ENCODE measurements at regions not wholly inside any gene's neighbourhood (a gene's known extent, or its start where the extent isn't known, plus 50 kb on each side); places are given as distances from the start of the nearest gene placed in this dataset.

GRCh38 chr10:37687581-37687980, 169.8 kb downstream of the ZNF248 start:
- WGBS (ENCODE audit: extremely low coverage, insufficient read length, low lambda C conversion rate): no CpG with 5 or more reads among the region's 3 CpGs
- Histone ChIP-seq H3K27ac (ENCODE audit: insufficient read length, low read depth, low read length) (no peak overlapping the region), H3K27me3 (ENCODE audit: insufficient read depth, low read length) (no peaks in the 10 kb centered on the region), H3K9ac (ENCODE audit: extremely low read depth, insufficient read length, low read length) (no peak overlapping the region), H3K14ac (ENCODE audit: insufficient read depth, low read length) (no peak overlapping the region), H3K79me2 (ENCODE audit: insufficient read depth, low read length) (no peaks in the 10 kb centered on the region), H4K5ac (ENCODE audit: insufficient read length, low read depth, low read length) (no peak overlapping the region), H3K23me2 (ENCODE audit: insufficient read length, low read depth, low read length, poor library complexity, severe bottlenecking) (no peaks in the 10 kb centered on the region), H2BK120ac (ENCODE audit: low read depth, low read length, poor library complexity, severe bottlenecking) (no peak overlapping the region), H4K8ac (replicated peaks; ENCODE audit: insufficient read length, low read depth, low read length) (no peak overlapping the region), H2BK20ac (ENCODE audit: low read depth, low read length, poor library complexity, severe bottlenecking) (no peak overlapping the region), H4K91ac (ENCODE audit: insufficient read length, low read depth, low read length) (no peak overlapping the region), H3K4me1 (ENCODE audit: insufficient read depth, low read length) (no peaks in the 10 kb centered on the region), H3K79me1 (ENCODE audit: insufficient read depth, low read depth, low read length, poor library complexity, severe bottlenecking) (no peaks in the 10 kb centered on the region), H2BK5ac (ENCODE audit: insufficient read length, low read length) (no peak overlapping the region), H3T11ph (ENCODE audit: low read length) (no peak overlapping the region), H3K56ac (ENCODE audit: insufficient read length, low read depth, low read length) (no peak overlapping the region), H4K20me1 (ENCODE audit: control insufficient read depth, insufficient read depth, insufficient read length) (no peaks in the 10 kb centered on the region), H3K9me3 (ENCODE audit: control insufficient read depth, low read depth, low read length) (peaks cover 46% of the 10 kb centered on the region), H3K4me2 (ENCODE audit: insufficient read depth, insufficient read length, low read length) (no peak overlapping the region), H2BK15ac (ENCODE audit: low read depth, low read length) (no peak overlapping the region), H3K23ac (ENCODE audit: insufficient read length, low read depth, low read length) (no peak overlapping the region), H2AFZ (ENCODE audit: low read length) (no peak overlapping the region), H2AK5ac (ENCODE audit: insufficient read length, low read length) (no peak overlapping the region), H3K4ac (ENCODE audit: low read depth, low read length) (no peak overlapping the region), H2BK12ac (ENCODE audit: insufficient read length, low read depth, low read length) (no peak overlapping the region), H3K18ac (ENCODE audit: insufficient read length, low read depth, low read length) (no peak overlapping the region)
- H3K27me3 Mint-ChIP-seq (ENCODE audit: low read depth): peaks cover 1% of the 10 kb centered on the region
- DNase-seq: no peak
- no peak overlapping the region for H3K27ac Mint-ChIP-seq
- H3K9me3 Mint-ChIP-seq: peaks cover 92 to 100% of the 10 kb centered on the region in 2 experiments
- no peak overlapping the region; a peak in 1 of 5 replicates for H3K4me3 Mint-ChIP-seq
- H3K4me1 Mint-ChIP-seq: no peaks in the 10 kb centered on the region
- peaks cover 15 to 29% (median 17%) of the 10 kb centered on the region in 3 experiments; a peak in 6 of 7 replicates for H3K36me3 Mint-ChIP-seq (ENCODE audit: insufficient read depth in 1 of 3, low read depth in 3 of 3)
- TF ChIP-seq, protein P1, sequence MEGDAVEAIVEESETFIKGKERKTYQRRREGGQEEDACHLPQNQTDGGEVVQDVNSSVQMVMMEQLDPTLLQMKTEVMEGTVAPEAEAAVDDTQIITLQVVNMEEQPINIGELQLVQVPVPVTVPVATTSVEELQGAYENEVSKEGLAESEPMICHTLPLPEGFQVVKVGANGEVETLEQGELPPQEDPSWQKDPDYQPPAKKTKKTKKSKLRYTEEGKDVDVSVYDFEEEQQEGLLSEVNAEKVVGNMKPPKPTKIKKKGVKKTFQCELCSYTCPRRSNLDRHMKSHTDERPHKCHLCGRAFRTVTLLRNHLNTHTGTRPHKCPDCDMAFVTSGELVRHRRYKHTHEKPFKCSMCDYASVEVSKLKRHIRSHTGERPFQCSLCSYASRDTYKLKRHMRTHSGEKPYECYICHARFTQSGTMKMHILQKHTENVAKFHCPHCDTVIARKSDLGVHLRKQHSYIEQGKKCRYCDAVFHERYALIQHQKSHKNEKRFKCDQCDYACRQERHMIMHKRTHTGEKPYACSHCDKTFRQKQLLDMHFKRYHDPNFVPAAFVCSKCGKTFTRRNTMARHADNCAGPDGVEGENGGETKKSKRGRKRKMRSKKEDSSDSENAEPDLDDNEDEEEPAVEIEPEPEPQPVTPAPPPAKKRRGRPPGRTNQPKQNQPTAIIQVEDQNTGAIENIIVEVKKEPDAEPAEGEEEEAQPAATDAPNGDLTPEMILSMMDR (conservative IDR thresholded peaks at IDR 0.05): no peak

Data from H9 (cell line).